ENCODE measurements at regions not wholly inside any gene's neighbourhood (a gene's known extent, or its start where the extent isn't known, plus 50 kb on each side); places are given as distances from the start of the nearest gene placed in this dataset.

DNA sequence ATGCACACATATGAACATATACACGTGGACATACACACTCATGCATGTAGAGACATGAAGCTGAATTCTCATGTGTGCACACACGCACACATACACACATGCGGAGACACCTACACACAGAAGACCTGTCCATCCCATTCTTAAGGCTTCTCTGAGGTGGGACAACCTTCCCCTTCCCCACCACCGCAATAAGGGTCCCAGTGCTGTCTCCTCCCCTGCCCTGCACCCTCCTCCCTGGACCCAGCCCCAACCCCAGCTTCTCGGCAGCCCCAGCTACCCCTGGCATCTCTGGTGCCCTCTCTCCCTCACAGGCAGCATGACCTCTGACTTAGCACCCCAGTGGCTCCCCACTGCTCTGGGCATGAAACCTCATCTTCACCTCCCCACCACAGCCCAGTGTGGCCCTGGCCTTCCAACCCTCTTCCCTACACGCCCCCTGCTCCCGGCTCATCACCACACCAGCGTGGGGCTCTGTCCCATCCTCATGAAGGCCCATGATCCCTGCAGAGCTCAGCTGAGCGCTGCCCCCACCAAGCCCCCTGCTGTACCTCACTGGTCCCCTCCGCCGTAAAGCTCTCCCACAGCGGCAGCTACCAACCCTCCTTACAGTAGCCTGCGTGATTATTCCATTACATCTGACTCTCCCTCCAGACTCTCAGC is 204.1 kb upstream of the ZNF536 start:
- TF ChIP-seq, protein P1, sequence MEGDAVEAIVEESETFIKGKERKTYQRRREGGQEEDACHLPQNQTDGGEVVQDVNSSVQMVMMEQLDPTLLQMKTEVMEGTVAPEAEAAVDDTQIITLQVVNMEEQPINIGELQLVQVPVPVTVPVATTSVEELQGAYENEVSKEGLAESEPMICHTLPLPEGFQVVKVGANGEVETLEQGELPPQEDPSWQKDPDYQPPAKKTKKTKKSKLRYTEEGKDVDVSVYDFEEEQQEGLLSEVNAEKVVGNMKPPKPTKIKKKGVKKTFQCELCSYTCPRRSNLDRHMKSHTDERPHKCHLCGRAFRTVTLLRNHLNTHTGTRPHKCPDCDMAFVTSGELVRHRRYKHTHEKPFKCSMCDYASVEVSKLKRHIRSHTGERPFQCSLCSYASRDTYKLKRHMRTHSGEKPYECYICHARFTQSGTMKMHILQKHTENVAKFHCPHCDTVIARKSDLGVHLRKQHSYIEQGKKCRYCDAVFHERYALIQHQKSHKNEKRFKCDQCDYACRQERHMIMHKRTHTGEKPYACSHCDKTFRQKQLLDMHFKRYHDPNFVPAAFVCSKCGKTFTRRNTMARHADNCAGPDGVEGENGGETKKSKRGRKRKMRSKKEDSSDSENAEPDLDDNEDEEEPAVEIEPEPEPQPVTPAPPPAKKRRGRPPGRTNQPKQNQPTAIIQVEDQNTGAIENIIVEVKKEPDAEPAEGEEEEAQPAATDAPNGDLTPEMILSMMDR (IDR thresholded peaks at IDR 0.05; ENCODE audit: low read length), result no peak
- no peak for TF ChIP-seq EZH2 (optimal IDR thresholded peaks at IDR 0.05; ENCODE audit: low read depth, low read length)

Measured in MM.1S (cell line).